HCT116 (cell line): ENCODE measurements at regions not wholly inside any gene's neighbourhood (a gene's known extent, or its start where the extent isn't known, plus 50 kb on each side); places are given as distances from the start of the nearest gene placed in this dataset.

Experiments used
- ATAC-seq: fragments of 200-7000 bp; cut with Tn5 transposase; 2 replicates; pipeline ENCODE4 v1.9.1; 2020; ENCODE audit warnings: mild to moderate bottlenecking, moderate library complexity
- BruUV-seq: library from RNA; stranded (reverse); fragments of 400-500 nt; replicated peaks from 2 replicates; lab custom pipeline; 2021; lab: Mats Ljungman, UMichigan
- CTCF ChIA-PET: fragments of 300-600 bp; sonication (Branson Sonifier 250); formaldehyde crosslinking; loops from one replicate; lab custom pipeline; 2021; ENCODE audit warnings: antibody characterized with exemption; lab: Charles Lee
- POLR2A ChIA-PET: fragments of 300-600, 350-600 bp; sonication (Branson Sonifier 250); formaldehyde crosslinking; loops from one replicate; lab custom pipeline; 2021; ENCODE audit warnings: antibody characterized with exemption; lab: Charles Lee
- RAD21 ChIA-PET, 2 experiments: fragments of 300-600 bp; sonication (Branson Sonifier 250); formaldehyde crosslinking; loops; one replicate each; lab custom pipeline; 2023; ENCODE audit warnings: low total read pairs in 2 of 2; ENCODE audit not compliant: uncharacterized antibody in 2 of 2, unreplicated experiment in 2 of 2, low non-redundant PET in 1 of 2; lab: Charles Lee
- DNase-seq: peaks from one replicate; pipeline ENCODE4 v3.0.0-alpha.2; 2010; ENCODE audit warnings: low read depth, low spot score
- H2AFZ ChIP-seq: fragments of 200-600 bp; shearing (Covaris generic), sonication (generic); 2 replicates; pipeline ENCODE4 v1.6.1; 2017; ENCODE audit warnings: low read depth, mixed run types, mixed read lengths, antibody characterized with exemption, low read length; ENCODE audit not compliant: poor library complexity, severe bottlenecking
- H3K27ac ChIP-seq: 2 replicates; pipeline ENCODE4 v1.5.1; 2012; ENCODE audit warnings: low read depth, low read length
- H3K27me3 ChIP-seq: fragments of 200-600 bp; sonication (generic); 2 replicates; pipeline ENCODE4 v1.6.1; 2016; ENCODE audit warnings: mixed run types, low read length, mixed read lengths; ENCODE audit not compliant: insufficient read depth
- H3K36me3 ChIP-seq, 2 experiments: fragments of 200-500 bp in 1 of 2; fragments of 200-600 bp in 1 of 2; sonication (Bioruptor generic) in 1 of 2; sonication (generic) in 1 of 2; 2 replicates each; pipeline versions ENCODE4 v1.5.1 to v1.6.1; 2014 to 2016; ENCODE audit warnings: low read length in 2 of 2, inconsistent platforms in 1 of 2, mixed read lengths in 1 of 2, mixed run types in 1 of 2; ENCODE audit not compliant: insufficient read depth in 2 of 2, control insufficient read depth in 1 of 2
- H3K4me1 ChIP-seq, 2 experiments: fragments of 200-600 bp in 1 of 2; sonication (generic) in 1 of 2; 2 replicates each; pipeline versions ENCODE4 v1.5.1 to v1.6.1; 2012 to 2017; ENCODE audit warnings: low read length in 2 of 2, inconsistent platforms in 1 of 2, mild to moderate bottlenecking in 1 of 2, mixed read lengths in 1 of 2, mixed run types in 1 of 2, moderate library complexity in 1 of 2; ENCODE audit not compliant: insufficient read depth in 2 of 2, control insufficient read depth in 1 of 2
- H3K4me2 ChIP-seq: fragments of 200-600 bp; sonication (generic); 2 replicates; pipeline ENCODE4 v1.6.1; 2017; ENCODE audit warnings: mixed run types, low read length, mixed read lengths
- H3K4me3 ChIP-seq, 2 experiments: fragments of 200-600 bp in 1 of 2; sonication (generic) in 1 of 2; replicated peaks in 1 of 2; 2 replicates each; pipeline ENCODE4 v1.5.1; 2011 to 2016; ENCODE audit warnings: low read length in 2 of 2, control low read depth in 1 of 2, low read depth in 1 of 2, mild to moderate bottlenecking in 1 of 2, mixed read lengths in 1 of 2, mixed run types in 1 of 2
- H3K79me2 ChIP-seq: fragments of 200-600 bp; sonication (generic); 2 replicates; pipeline ENCODE4 v1.6.1; 2017; ENCODE audit warnings: mild to moderate bottlenecking, mixed run types, low read length, moderate library complexity, mixed read lengths; ENCODE audit not compliant: insufficient read depth
- H3K9ac ChIP-seq: fragments of 200-600 bp; sonication (generic); 2 replicates; pipeline ENCODE4 v1.6.1; 2016; ENCODE audit warnings: low read length, mixed read lengths
- H3K9me2 ChIP-seq: fragments of 200-600 bp; sonication (generic), shearing (Covaris generic); 2 replicates; pipeline ENCODE4 v1.6.1; 2017; ENCODE audit warnings: mixed run types, mild to moderate bottlenecking, moderate library complexity; ENCODE audit not compliant: insufficient read depth
- H3K9me3 ChIP-seq, 2 experiments: fragments of 200-500 bp in 1 of 2; fragments of 200-600 bp in 1 of 2; sonication (Bioruptor generic) in 1 of 2; sonication (generic) in 1 of 2; 2 replicates each; pipeline ENCODE4 v1.6.1; 2014 to 2017; ENCODE audit warnings: low read length in 2 of 2, mixed read lengths in 2 of 2, inconsistent platforms in 1 of 2, low read depth in 1 of 2, mild to moderate bottlenecking in 1 of 2, mixed run types in 1 of 2, moderate library complexity in 1 of 2; ENCODE audit not compliant: control insufficient read depth in 1 of 2, insufficient read depth in 1 of 2
- H4K20me1 ChIP-seq: fragments of 200-600 bp; sonication (generic), shearing (Covaris generic); 2 replicates; pipeline ENCODE4 v1.6.1; 2017; ENCODE audit warnings: mixed run types, mild to moderate bottlenecking, moderate library complexity; ENCODE audit not compliant: insufficient read depth
- CBX3 ChIP-seq: IDR thresholded peaks from 2 replicates; pipeline ENCODE4 v1.6.1; 2012; ENCODE audit warnings: low read depth
- CEBPB ChIP-seq: IDR thresholded peaks from 2 replicates; pipeline ENCODE4 v1.6.1; 2012; ENCODE audit warnings: low read depth
- EGR1 ChIP-seq: IDR thresholded peaks from 2 replicates; pipeline ENCODE4 v1.6.1; 2012; ENCODE audit warnings: low read depth
- ELF1 ChIP-seq: IDR thresholded peaks from 2 replicates; pipeline ENCODE4 v1.6.1; 2012; ENCODE audit warnings: low read depth, borderline replicate concordance
- EZH2 ChIP-seq: fragments of 200-600 bp; sonication (generic); IDR thresholded peaks from 2 replicates; pipeline ENCODE4 v1.6.1; 2017; ENCODE audit warnings: antibody characterized with exemption, mixed run types
- EZH2phosphoT487 ChIP-seq: fragments of 200-600 bp; IDR thresholded peaks from 2 replicates; pipeline ENCODE4 v1.6.1; 2018; ENCODE audit warnings: antibody characterized with exemption, borderline replicate concordance
- JUND ChIP-seq: IDR thresholded peaks from 2 replicates; pipeline ENCODE4 v1.6.1; 2012
- POLR2A ChIP-seq: IDR thresholded peaks from 2 replicates; pipeline ENCODE4 v1.7.0; 2011; ENCODE audit warnings: borderline replicate concordance; ENCODE audit not compliant: insufficient read depth, insufficient read length; ENCODE audit errors: extremely low read depth
- RAD21 ChIP-seq: IDR thresholded peaks from 2 replicates; pipeline ENCODE4 v1.6.1; 2012; ENCODE audit warnings: low read depth, mild to moderate bottlenecking
- SP1 ChIP-seq: IDR thresholded peaks from 2 replicates; pipeline ENCODE4 v1.6.1; 2012; ENCODE audit warnings: low read depth
- SRF ChIP-seq: IDR thresholded peaks from 2 replicates; pipeline ENCODE4 v1.6.1; 2012; ENCODE audit warnings: low read depth
- ZNF274 ChIP-seq: fragments of 200-500 bp; sonication (Bioruptor generic); IDR thresholded peaks from 2 replicates; pipeline ENCODE4 v1.6.1; 2014; ENCODE audit warnings: mild to moderate bottlenecking, low read depth, low read length, inconsistent platforms
- intact Hi-C: fragments of 100-400 bp; cut with micrococcal nuclease; formaldehyde crosslinking; loops from 2 replicates; pipeline ENCODE4 v1.10.0; 2022
- TF ChIP-seq, protein P1 (sequence below): IDR thresholded peaks from 2 replicates; pipeline ENCODE4 v1.6.1; 2011; ENCODE audit warnings: mild to moderate bottlenecking, low read length, moderate library complexity; ENCODE audit not compliant: insufficient replicate concordance; ENCODE audit errors: extremely low read depth
- TF ChIP-seq, protein P2 (sequence below), 3 experiments: fragments of 200-600 bp in 1 of 3; sonication (generic) in 1 of 3; IDR thresholded peaks in 2 of 3; conservative IDR thresholded peaks in 1 of 3; 2 replicates each; pipeline ENCODE4 v1.5.1; 2012 to 2017; ENCODE audit warnings: low read depth in 2 of 3, low read length in 2 of 3, antibody characterized with exemption in 1 of 3, borderline replicate concordance in 1 of 3, control low read depth in 1 of 3, mild to moderate bottlenecking in 1 of 3, mixed read lengths in 1 of 3, mixed run types in 1 of 3, moderate library complexity in 1 of 3; ENCODE audit not compliant: insufficient read depth in 1 of 3
- TF ChIP-seq, protein P3 (sequence below): IDR thresholded peaks from 2 replicates; pipeline ENCODE4 v1.6.1; 2012
- TF ChIP-seq, protein P4 (sequence below): IDR thresholded peaks from 2 replicates; pipeline ENCODE4 v1.6.1; 2012

DNA sequence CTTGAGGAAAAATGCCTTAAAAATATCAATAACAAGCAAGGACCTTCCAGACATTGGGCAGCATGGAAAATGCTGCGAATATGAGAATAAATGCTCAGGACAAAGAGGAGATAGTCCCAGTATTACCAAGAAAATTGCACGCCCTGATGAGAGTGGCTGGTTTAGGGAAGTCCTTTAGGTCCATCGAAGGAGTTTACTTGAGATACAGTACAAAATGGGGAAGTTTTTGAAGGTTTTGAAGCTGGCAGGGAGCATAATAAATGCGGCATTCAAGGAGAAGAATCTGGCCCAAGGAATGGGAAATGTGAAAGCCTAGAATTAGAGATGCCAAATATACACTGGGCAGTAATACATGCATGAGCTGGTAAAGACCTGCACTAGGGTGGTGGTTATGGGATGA, 90.2 kb upstream of the SPATS2L start:
- no peak overlapping the region for H3K27ac ChIP-seq
- H3K27me3 ChIP-seq, result no peaks in the 10 kb centered on the region
- H3K4me3 ChIP-seq, result no peak overlapping the region
- DNase-seq, result no peak
- no peaks in the 10 kb centered on the region for H3K36me3 ChIP-seq
- ChIA-PET POLR2A (no interaction called here), CTCF (no interaction called here), RAD21 (no interaction called here)
- TF ChIP-seq EZH2phosphoT487, result no peak
- no peak for TF ChIP-seq ZNF274
- TF ChIP-seq SRF, result no peak
- no peak for TF ChIP-seq POLR2A
- no peak for TF ChIP-seq JUND
- TF ChIP-seq, protein P1, sequence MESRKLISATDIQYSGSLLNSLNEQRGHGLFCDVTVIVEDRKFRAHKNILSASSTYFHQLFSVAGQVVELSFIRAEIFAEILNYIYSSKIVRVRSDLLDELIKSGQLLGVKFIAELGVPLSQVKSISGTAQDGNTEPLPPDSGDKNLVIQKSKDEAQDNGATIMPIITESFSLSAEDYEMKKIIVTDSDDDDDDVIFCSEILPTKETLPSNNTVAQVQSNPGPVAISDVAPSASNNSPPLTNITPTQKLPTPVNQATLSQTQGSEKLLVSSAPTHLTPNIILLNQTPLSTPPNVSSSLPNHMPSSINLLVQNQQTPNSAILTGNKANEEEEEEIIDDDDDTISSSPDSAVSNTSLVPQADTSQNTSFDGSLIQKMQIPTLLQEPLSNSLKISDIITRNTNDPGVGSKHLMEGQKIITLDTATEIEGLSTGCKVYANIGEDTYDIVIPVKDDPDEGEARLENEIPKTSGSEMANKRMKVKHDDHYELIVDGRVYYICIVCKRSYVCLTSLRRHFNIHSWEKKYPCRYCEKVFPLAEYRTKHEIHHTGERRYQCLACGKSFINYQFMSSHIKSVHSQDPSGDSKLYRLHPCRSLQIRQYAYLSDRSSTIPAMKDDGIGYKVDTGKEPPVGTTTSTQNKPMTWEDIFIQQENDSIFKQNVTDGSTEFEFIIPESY, result no peak
- TF ChIP-seq, protein P2, sequence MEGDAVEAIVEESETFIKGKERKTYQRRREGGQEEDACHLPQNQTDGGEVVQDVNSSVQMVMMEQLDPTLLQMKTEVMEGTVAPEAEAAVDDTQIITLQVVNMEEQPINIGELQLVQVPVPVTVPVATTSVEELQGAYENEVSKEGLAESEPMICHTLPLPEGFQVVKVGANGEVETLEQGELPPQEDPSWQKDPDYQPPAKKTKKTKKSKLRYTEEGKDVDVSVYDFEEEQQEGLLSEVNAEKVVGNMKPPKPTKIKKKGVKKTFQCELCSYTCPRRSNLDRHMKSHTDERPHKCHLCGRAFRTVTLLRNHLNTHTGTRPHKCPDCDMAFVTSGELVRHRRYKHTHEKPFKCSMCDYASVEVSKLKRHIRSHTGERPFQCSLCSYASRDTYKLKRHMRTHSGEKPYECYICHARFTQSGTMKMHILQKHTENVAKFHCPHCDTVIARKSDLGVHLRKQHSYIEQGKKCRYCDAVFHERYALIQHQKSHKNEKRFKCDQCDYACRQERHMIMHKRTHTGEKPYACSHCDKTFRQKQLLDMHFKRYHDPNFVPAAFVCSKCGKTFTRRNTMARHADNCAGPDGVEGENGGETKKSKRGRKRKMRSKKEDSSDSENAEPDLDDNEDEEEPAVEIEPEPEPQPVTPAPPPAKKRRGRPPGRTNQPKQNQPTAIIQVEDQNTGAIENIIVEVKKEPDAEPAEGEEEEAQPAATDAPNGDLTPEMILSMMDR (IDR thresholded peaks at IDR 0.05 in 2 of 3, conservative IDR thresholded peaks at IDR 0.05 in 1 of 3; ENCODE audit: borderline replicate concordance in 1 of 3, insufficient read depth in 1 of 3, low read depth in 2 of 3, low read length in 2 of 3), result no peak
- TF ChIP-seq RAD21, result no peak
- TF ChIP-seq ELF1, result no peak
- no peak for TF ChIP-seq CBX3
- TF ChIP-seq EGR1, result no peak
- no peak for TF ChIP-seq CEBPB
- TF ChIP-seq, protein P3, sequence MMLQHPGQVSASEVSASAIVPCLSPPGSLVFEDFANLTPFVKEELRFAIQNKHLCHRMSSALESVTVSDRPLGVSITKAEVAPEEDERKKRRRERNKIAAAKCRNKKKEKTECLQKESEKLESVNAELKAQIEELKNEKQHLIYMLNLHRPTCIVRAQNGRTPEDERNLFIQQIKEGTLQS, result no peak
- TF ChIP-seq EZH2, result no peak
- TF ChIP-seq, protein P4, sequence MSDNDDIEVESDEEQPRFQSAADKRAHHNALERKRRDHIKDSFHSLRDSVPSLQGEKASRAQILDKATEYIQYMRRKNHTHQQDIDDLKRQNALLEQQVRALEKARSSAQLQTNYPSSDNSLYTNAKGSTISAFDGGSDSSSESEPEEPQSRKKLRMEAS, result no peak
- TF ChIP-seq SP1, result no peak
- no peak overlapping the region for H3K9ac ChIP-seq
- no peaks in the 10 kb centered on the region for H3K9me2 ChIP-seq
- no peak for ATAC-seq
- H3K4me1 ChIP-seq, result no peaks in the 10 kb centered on the region
- BruUV-seq, result no TSS peak
- no peaks in the 10 kb centered on the region for H3K9me3 ChIP-seq
- intact Hi-C loops, result no loop called here
- no peaks in the 10 kb centered on the region for H4K20me1 ChIP-seq
- H2AFZ ChIP-seq, result no peak overlapping the region
- no peaks in the 10 kb centered on the region for H3K79me2 ChIP-seq
- no peak overlapping the region for H3K4me2 ChIP-seq
